GM18498 (cell line): ENCODE measurements at regions not wholly inside any gene's neighbourhood (a gene's known extent, or its start where the extent isn't known, plus 50 kb on each side); places are given as distances from the start of the nearest gene placed in this dataset.

Source experiments
- ATAC-seq: cut with Tn5 transposase; IDR thresholded peaks from one replicate; pipeline ENCODE4 v1.9.1; 2021; ENCODE audit warnings: mild to moderate bottlenecking, moderate library complexity; ENCODE audit not compliant: unreplicated experiment

- no peak for ATAC-seq
Observed at GRCh38 chr15:81869161-81869954, 176.5 kb downstream of the MEX3B start.

GRCh38 chr15:81865850-81866537 is 179.8 kb downstream of the MEX3B start:
- peak; percentile 99 for ATAC-seq

DNA sequence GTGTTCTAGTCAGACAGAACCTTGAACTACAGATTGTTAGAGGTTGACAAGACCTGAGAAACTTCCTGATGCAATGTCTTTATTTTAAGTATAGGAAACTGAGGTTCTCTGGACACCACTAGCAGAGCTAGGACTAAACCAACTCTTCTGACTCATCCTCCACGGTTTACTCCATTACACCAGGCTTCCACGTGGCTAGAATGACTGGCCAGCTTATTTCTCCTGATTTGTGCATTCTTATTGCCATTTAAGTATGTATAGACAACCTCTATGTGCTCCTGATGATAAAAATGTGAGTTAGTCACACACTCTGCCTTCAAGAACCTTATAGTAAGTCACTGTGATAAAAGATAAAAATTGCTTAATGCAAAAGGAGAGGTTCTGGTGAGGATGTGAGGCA is 182.7 kb downstream of the MEX3B start:
- no peak for ATAC-seq

GRCh38 chr15:81859737-81860516 is 185.9 kb downstream of the MEX3B start:
- ATAC-seq: no peak

- no peak for ATAC-seq
Observed at GRCh38 chr15:81858586-81858985, 187.2 kb downstream of the MEX3B start.

DNA sequence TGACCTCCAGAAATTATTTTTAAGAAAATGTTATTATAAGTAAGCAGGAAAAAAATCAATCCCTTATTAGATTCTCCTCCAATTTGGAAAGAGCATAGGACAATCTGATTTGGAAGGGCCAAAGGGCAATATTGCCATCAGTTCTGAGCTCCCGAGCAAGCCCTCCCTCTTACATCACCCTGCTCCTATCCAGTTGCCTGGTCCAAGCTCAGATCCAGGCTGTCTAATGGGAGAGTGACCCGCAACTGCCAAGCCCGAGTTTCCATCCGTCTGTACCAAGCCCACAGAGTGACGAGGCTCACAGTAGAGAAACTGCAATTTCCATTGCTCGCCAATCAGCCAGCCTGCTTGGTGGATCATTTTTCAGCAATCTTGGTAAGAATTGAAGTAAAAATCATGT is 187.7 kb downstream of the MEX3B start:
- no peak for ATAC-seq

GRCh38 chr15:81856634-81857026 is 189.2 kb downstream of the MEX3B start:
- no peak for ATAC-seq

GRCh38 chr15:81856001-81856633 is 189.7 kb downstream of the MEX3B start:
- no peak for ATAC-seq

DNA sequence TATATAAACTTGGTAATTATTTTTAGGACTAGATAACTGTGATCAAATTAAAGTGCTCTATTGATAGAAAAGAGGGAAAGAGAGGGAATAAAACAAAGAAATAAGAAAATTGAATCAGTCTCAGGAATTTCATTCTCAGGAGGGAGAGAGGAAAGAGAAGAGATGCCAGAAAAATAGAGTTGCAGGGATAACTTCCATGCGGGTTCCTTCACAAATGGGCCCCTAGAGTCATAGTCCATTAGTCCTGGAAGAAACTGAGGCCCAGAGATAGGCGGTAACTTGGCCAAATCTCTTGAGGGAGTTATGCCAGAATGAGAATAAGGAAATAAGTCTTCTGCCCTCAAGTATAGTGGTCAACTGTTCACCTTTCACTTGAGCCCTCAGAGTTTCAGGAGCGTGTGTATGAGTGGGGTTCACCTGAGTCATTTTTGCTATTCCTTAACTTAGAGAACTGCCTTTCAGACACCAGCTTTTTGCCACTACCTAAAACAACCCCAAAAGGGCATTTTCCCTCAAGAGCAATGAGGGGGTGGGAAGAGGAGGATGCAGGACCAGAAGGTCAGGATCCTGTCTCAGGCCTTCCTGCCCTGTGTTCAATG is 192.6 kb downstream of the MEX3B start:
- ATAC-seq: no peak

- ATAC-seq: no peak
Observed at GRCh38 chr15:81852411-81853149, 193.2 kb downstream of the MEX3B start.

DNA sequence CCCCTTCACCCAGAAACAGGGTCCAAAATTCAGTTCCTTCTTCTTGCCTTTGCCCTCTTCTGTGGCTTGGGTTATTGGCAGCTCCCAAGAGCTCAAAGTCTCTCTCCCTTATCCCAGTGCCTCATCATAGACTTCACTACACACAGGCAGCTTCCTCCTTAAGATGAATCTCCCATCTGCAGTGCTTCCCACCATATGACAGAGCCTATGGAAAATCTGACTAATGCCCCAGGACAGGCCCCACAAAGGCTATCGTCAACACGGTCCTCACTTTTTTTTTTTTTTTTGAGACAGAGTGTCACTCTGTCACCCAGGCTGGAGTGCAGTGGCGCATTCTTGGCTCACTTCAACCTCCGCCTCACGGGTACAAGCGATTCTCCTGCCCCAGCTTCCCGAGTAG is 194.1 kb downstream of the MEX3B start:
- ATAC-seq: no peak

- no peak for ATAC-seq
Observed at GRCh38 chr15:81851325-81851724, 194.5 kb downstream of the MEX3B start.

- no peak for ATAC-seq
Observed at GRCh38 chr15:81849289-81849688, 196.5 kb downstream of the MEX3B start.

- no peak for ATAC-seq
Observed at GRCh38 chr15:81848701-81849100, 197.1 kb downstream of the MEX3B start.

GRCh38 chr15:81843757-81844407 is 201.9 kb downstream of the MEX3B start:
- ATAC-seq: no peak

- peak; percentile 87 for ATAC-seq
Observed at GRCh38 chr15:81843226-81843625, 202.6 kb downstream of the MEX3B start.

DNA sequence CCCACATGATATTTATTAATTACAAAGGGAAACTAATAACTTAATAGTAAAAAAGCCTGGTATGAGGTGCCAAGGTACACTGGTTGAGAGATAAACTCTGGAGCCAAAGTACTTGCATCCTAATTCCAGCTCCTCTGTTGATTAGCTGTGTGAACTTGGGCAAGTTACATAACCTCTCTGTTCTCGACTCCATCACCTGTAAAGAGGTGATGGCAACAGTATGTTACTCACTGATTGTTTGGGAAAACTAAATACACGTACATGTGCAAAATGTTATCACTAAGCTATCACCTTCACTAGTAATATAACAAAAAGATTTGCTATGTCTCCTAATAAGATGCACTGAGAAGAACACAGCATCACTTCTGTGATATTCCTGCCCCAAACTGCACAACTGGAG is 206.4 kb downstream of the MEX3B start:
- no peak for ATAC-seq

DNA sequence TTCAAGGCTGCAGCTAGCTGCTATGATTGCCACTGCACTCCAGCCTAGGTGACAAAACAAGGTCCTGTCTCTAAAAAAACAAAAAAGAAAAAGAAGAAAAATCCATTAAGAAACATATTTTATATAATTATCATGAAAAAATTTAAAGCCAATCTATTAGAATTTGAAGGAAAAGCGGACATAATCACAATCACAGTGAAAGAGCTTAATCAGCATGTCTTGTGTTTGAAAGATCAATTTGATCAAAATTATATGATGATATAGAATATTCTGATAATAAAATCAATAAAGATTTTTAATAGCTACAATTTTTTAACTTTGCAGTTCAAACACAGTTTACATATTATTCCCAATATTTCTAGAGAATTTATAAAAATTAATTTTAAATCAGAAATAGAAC is 210.1 kb downstream of the MEX3B start:
- ATAC-seq: no peak

DNA sequence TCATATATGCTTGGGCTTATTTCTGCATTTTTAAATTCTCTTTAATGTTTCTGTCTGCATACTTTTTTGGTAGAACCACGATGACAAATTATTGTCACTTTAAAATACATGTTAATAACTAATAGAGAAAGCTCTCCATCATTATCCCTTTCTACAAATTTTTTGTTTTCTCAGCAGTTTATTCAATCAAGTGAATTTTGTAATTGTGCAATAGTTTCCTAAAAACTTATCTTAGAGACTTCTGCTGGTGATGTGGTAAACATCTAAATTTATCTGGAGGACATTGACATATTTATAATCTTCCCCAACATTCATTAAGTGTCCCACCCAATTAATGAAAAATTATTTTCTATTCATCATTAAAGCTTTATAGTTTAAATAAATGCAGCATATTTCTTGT is 215.3 kb downstream of the MEX3B start:
- ATAC-seq: no peak

- ATAC-seq: no peak
Observed at GRCh38 chr15:81829918-81830317, 215.9 kb downstream of the MEX3B start.
